Stimulated activated memory B cell treated with anti-CD40 and anti-IgM and Interleukin-4, amounts not matched to agents 10 μg/mL and 1 μg/mL and 100 μg/mL, for 72 hours (primary cell): ENCODE measurements at regions not wholly inside any gene's neighbourhood (a gene's known extent, or its start where the extent isn't known, plus 50 kb on each side); places are given as distances from the start of the nearest gene placed in this dataset.

Experiments used
- ATAC-seq: fragments of 150-1000 bp; cut with Tn5 transposase; 2 replicates; pipeline ENCODE4 v1.10.0; 2021
- H3K27ac Mint-ChIP-seq: one replicate; pipeline ENCODE4 v1.8.0; 2022; ENCODE audit warnings: mild to moderate bottlenecking, mixed read lengths
- H3K27me3 Mint-ChIP-seq: one replicate; pipeline ENCODE4 v1.8.0; 2022; ENCODE audit warnings: mixed read lengths
- H3K36me3 Mint-ChIP-seq: one replicate; pipeline ENCODE4 v1.8.0; 2022; ENCODE audit warnings: mixed read lengths
- H3K4me1 Mint-ChIP-seq: one replicate; pipeline ENCODE4 v1.8.0; 2022; ENCODE audit warnings: mixed read lengths
- H3K4me3 Mint-ChIP-seq: one replicate; pipeline ENCODE4 v1.8.0; 2022; ENCODE audit warnings: mild to moderate bottlenecking, moderate library complexity, mixed read lengths
- H3K9me3 Mint-ChIP-seq: one replicate; pipeline ENCODE4 v1.8.0; 2022; ENCODE audit warnings: mixed read lengths

- no peaks in the 10 kb centered on the region for H3K4me1 Mint-ChIP-seq
- no peak overlapping the region for H3K27ac Mint-ChIP-seq
- no peak for ATAC-seq
- H3K36me3 Mint-ChIP-seq, result no peaks in the 10 kb centered on the region
- no peak overlapping the region for H3K4me3 Mint-ChIP-seq
- H3K9me3 Mint-ChIP-seq, result peaks cover 16% of the 10 kb centered on the region
- H3K27me3 Mint-ChIP-seq, result no peaks in the 10 kb centered on the region
Measured at GRCh38 chr12:85653731-85654455, 182.3 kb downstream of the RASSF9 start.

GRCh38 chr12:85654456-85654840 is 181.8 kb downstream of the RASSF9 start:
- Mint-ChIP-seq H3K36me3 (no peaks in the 10 kb centered on the region), H3K27me3 (no peaks in the 10 kb centered on the region), H3K9me3 (peaks cover 16% of the 10 kb centered on the region), H3K4me1 (no peaks in the 10 kb centered on the region), H3K4me3 (no peak overlapping the region), H3K27ac (no peak overlapping the region)
- ATAC-seq, result no peak

GRCh38 chr12:85656561-85656960 is 179.6 kb downstream of the RASSF9 start:
- Mint-ChIP-seq H3K36me3 (no peaks in the 10 kb centered on the region), H3K4me1 (no peaks in the 10 kb centered on the region), H3K4me3 (no peak overlapping the region), H3K27ac (no peak overlapping the region), H3K27me3 (no peaks in the 10 kb centered on the region), H3K9me3 (peaks cover 11% of the 10 kb centered on the region)
- ATAC-seq, result no peak

- Mint-ChIP-seq H3K36me3 (no peaks in the 10 kb centered on the region), H3K4me3 (no peak overlapping the region), H3K9me3 (peaks cover 11% of the 10 kb centered on the region), H3K4me1 (no peaks in the 10 kb centered on the region), H3K27ac (no peak overlapping the region), H3K27me3 (no peaks in the 10 kb centered on the region)
- ATAC-seq, result no peak
Measured at GRCh38 chr12:85657251-85657650, 179.0 kb downstream of the RASSF9 start.

GRCh38 chr12:85657836-85658630 is 178.2 kb downstream of the RASSF9 start:
- peaks cover 11% of the 10 kb centered on the region for H3K9me3 Mint-ChIP-seq
- no peaks in the 10 kb centered on the region for H3K27me3 Mint-ChIP-seq
- no peak overlapping the region for H3K27ac Mint-ChIP-seq
- no peaks in the 10 kb centered on the region for H3K36me3 Mint-ChIP-seq
- ATAC-seq, result no peak
- no peak overlapping the region for H3K4me3 Mint-ChIP-seq
- H3K4me1 Mint-ChIP-seq, result no peaks in the 10 kb centered on the region

- Mint-ChIP-seq H3K9me3 (peaks cover 11% of the 10 kb centered on the region), H3K27ac (no peak overlapping the region), H3K27me3 (no peaks in the 10 kb centered on the region), H3K4me3 (no peak overlapping the region), H3K36me3 (no peaks in the 10 kb centered on the region), H3K4me1 (no peaks in the 10 kb centered on the region)
- ATAC-seq, result no peak
Measured at GRCh38 chr12:85659754-85660530, 176.3 kb downstream of the RASSF9 start.

GRCh38 chr12:85661461-85662206 is 174.6 kb downstream of the RASSF9 start:
- Mint-ChIP-seq H3K36me3 (no peaks in the 10 kb centered on the region), H3K4me1 (no peaks in the 10 kb centered on the region), H3K4me3 (no peak overlapping the region), H3K9me3 (peaks cover 11% of the 10 kb centered on the region), H3K27ac (no peak overlapping the region), H3K27me3 (no peaks in the 10 kb centered on the region)
- no peak for ATAC-seq

- H3K9me3 Mint-ChIP-seq, result peaks cover 11% of the 10 kb centered on the region
- no peak for ATAC-seq
- no peak overlapping the region for H3K27ac Mint-ChIP-seq
- no peaks in the 10 kb centered on the region for H3K36me3 Mint-ChIP-seq
- H3K4me3 Mint-ChIP-seq, result no peak overlapping the region
- H3K4me1 Mint-ChIP-seq, result no peaks in the 10 kb centered on the region
- H3K27me3 Mint-ChIP-seq, result no peaks in the 10 kb centered on the region
Measured at GRCh38 chr12:85662207-85662602, 174.0 kb downstream of the RASSF9 start.

GRCh38 chr12:85663631-85664030 is 172.6 kb downstream of the RASSF9 start:
- Mint-ChIP-seq H3K9me3 (peaks cover 4% of the 10 kb centered on the region), H3K4me1 (no peaks in the 10 kb centered on the region), H3K36me3 (no peaks in the 10 kb centered on the region), H3K27me3 (no peaks in the 10 kb centered on the region), H3K4me3 (no peak overlapping the region), H3K27ac (no peak overlapping the region)
- no peak for ATAC-seq

- Mint-ChIP-seq H3K27me3 (no peaks in the 10 kb centered on the region), H3K4me3 (no peak overlapping the region), H3K4me1 (no peaks in the 10 kb centered on the region), H3K36me3 (no peaks in the 10 kb centered on the region), H3K27ac (no peak overlapping the region), H3K9me3 (peaks cover 2% of the 10 kb centered on the region)
- ATAC-seq, result no peak
Measured at GRCh38 chr12:85664429-85664828, 171.8 kb downstream of the RASSF9 start.

GRCh38 chr12:85669911-85670310 is 166.3 kb downstream of the RASSF9 start:
- no peaks in the 10 kb centered on the region for H3K27me3 Mint-ChIP-seq
- H3K27ac Mint-ChIP-seq, result no peak overlapping the region
- H3K36me3 Mint-ChIP-seq, result no peaks in the 10 kb centered on the region
- ATAC-seq, result no peak
- H3K4me3 Mint-ChIP-seq, result no peak overlapping the region
- no peaks in the 10 kb centered on the region for H3K9me3 Mint-ChIP-seq
- H3K4me1 Mint-ChIP-seq, result no peaks in the 10 kb centered on the region

- Mint-ChIP-seq H3K36me3 (no peaks in the 10 kb centered on the region), H3K9me3 (no peaks in the 10 kb centered on the region), H3K4me3 (no peak overlapping the region), H3K27me3 (no peaks in the 10 kb centered on the region), H3K4me1 (no peaks in the 10 kb centered on the region), H3K27ac (no peak overlapping the region)
- ATAC-seq, result no peak
Measured at GRCh38 chr12:85672436-85672835, 163.8 kb downstream of the RASSF9 start.

GRCh38 chr12:85673921-85674420 is 162.2 kb downstream of the RASSF9 start:
- no peak overlapping the region for H3K4me3 Mint-ChIP-seq
- H3K4me1 Mint-ChIP-seq, result no peaks in the 10 kb centered on the region
- no peak overlapping the region for H3K27ac Mint-ChIP-seq
- H3K9me3 Mint-ChIP-seq, result no peaks in the 10 kb centered on the region
- no peaks in the 10 kb centered on the region for H3K36me3 Mint-ChIP-seq
- H3K27me3 Mint-ChIP-seq, result no peaks in the 10 kb centered on the region
- ATAC-seq, result no peak

- Mint-ChIP-seq H3K9me3 (peaks cover 7% of the 10 kb centered on the region), H3K27me3 (no peaks in the 10 kb centered on the region), H3K36me3 (no peaks in the 10 kb centered on the region), H3K4me3 (no peak overlapping the region), H3K4me1 (no peaks in the 10 kb centered on the region), H3K27ac (no peak overlapping the region)
- ATAC-seq, result no peak
Measured at GRCh38 chr12:85676816-85677749, 159.1 kb downstream of the RASSF9 start.
